RCC 7860 (cell line): ENCODE measurements at regions not wholly inside any gene's neighbourhood (a gene's known extent, or its start where the extent isn't known, plus 50 kb on each side); places are given as distances from the start of the nearest gene placed in this dataset.

ENCODE experiments used
- DNase-seq: peaks from one replicate; pipeline ENCODE4 v3.0.0-alpha.2; 2015; ENCODE audit warnings: low spot score
- FAIRE-seq: peaks from 2 replicates; lab custom pipeline; 2012; peaks lifted over from hg19 to GRCh38; lab: Jason Lieb, UNC

GRCh38 chr5:24767086-24767485 lies 122.3 kb upstream of the CDH10 start:
- no peak for FAIRE-seq
- no peak for DNase-seq

- DNase-seq (no peak), FAIRE-seq (no peak)
Observed at GRCh38 chr5:24765219-24765618, 120.4 kb upstream of the CDH10 start.

DNA sequence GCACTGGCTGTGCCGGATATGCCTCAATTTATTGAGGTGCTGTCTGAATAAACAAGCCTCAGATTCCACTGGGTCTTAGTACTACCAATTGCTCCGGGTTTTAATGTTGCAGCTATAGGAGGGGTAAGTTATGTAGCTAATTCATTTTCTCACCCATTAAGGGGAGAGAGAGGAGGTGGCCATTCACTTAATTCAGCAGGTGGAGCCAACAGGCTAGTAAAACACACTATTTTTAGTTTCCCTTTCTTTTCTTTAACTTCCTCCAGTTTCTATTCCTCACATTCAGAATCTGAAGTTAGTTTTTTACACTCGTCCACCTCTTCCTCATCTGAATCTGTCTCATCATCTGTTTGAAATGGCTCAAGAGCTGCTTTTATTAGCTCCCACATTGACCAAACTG lies 105.6 kb upstream of the CDH10 start:
- DNase-seq (no peak), FAIRE-seq (no peak)

DNA sequence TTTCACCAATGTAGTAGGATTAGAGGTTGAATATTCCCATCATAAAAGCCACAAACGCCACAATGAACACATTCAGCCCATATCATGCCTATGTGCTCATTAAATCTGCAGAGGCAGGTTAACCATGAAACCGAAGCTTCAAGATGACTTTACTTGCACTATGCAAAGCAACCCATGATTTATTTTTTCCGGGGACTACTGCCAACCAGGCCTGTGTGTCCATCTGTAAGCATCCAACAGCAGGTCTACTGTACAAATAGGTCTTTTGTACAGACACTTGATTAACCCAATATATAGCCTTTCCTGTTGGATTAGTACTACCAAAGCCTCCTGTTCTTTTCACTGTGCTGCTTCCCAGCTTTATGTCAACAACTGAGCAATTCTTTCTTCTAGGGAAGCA lies 104.9 kb upstream of the CDH10 start:
- no peak for DNase-seq

GRCh38 chr5:24747327-24747726 lies 102.5 kb upstream of the CDH10 start:
- no peak for DNase-seq
- FAIRE-seq = no peak

More for the DNA sequence above, 104.9 kb upstream of the CDH10 start:
- FAIRE-seq = no peak

GRCh38 chr5:24742334-24742733 lies 97.6 kb upstream of the CDH10 start:
- no peak for FAIRE-seq
- no peak for DNase-seq

- no peak for FAIRE-seq
- no peak for DNase-seq
Observed at GRCh38 chr5:24737163-24737562, 92.4 kb upstream of the CDH10 start.

DNA sequence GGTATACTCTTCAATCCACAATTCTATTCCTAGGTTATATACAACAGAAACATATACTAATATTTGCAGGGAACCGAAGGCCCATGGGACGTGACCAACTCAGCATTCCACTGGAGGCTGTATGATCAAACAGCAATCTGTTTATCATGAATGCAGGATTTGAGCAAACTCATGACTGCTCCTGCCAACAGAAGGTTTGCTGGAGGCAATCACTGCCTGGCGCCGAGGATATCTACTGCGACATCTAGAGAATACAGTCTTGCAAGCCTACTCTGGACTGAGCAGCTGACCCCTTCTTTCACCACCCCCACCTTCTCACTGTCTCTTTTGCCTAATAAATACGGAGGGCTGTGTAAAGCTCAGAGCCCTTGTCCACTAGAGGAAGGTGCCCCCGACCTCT lies 90.5 kb upstream of the CDH10 start:
- FAIRE-seq (no peak), DNase-seq (no peak)

DNA sequence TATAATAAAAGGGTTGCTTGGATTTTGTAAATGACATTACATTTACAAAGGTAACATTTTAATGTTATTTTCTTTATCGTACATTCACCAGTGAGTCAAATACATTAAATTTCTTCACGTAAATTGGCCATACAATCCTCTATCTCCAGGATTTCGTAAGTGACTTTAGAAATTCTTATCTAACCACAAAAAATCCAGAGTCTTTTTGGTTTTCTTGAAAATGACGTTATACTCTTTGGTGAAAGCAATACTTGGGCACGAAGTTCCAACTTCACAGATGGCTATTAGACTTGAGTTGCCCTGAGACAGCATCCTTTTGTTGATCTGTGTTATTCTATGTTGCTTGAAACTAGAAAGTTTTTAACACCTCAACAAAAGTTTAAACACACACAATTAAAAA lies 87.4 kb upstream of the CDH10 start:
- no peak for DNase-seq
- no peak for FAIRE-seq

GRCh38 chr5:24720743-24721142 lies 76.0 kb upstream of the CDH10 start:
- DNase-seq = no peak
- peak; percentile 58 for FAIRE-seq

DNA sequence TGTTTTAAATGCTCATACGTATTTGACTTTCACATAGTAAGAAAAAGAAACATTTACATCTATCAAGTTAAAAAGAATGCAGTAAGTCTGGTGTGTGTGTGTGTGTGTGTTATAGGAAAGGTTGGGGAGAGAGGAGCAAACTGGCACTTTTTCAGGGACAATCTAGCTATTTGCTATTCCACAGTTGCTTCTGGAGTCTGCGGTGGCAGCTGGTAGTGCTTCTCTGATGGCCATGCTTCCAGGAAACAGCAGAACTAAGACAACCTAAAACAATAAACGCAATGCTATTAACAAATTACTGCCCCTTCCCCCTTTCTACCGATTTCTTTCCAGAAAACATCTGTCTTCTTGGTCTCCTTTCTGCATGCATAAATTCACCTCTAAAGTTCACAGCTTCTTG lies 70.0 kb upstream of the CDH10 start:
- FAIRE-seq (no peak), DNase-seq (no peak)

DNA sequence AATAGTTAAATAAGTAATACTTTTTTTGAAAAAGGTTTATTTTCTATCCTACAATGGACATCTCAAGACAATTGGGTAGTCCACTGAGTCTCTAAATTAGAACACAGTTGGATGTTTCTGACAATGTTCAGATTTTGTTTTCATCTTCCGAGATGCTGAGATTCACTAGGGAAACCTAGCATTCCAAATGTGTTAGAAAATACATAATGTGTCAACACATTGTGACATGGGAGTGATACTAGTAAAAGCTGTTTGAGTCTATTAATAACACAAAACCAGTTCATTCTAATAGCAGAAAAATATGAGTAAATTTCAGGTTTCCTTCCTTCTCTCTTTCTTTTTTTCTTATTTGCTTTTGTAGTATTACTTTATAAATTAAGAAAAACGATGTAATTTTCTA lies 68.2 kb upstream of the CDH10 start:
- FAIRE-seq (no peak), DNase-seq (no peak)

DNA sequence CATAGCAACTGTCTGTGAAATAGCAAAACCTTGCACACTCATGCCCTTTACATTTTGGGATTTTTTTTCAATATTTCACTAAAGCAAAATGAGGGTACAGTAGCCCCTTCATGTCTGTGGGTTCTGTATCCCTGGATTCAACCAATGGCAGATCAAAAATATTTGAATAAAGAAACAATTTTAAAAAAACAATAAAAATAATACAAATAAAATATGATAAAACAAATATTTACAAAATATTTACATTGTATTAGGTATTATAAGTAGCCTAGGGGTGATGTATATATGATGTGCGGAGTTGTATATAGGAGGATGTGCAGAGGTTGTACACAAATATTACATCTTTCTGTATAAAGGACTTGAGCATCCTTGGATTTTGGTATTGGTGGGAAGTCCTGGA lies 67.3 kb upstream of the CDH10 start:
- no peak for FAIRE-seq
- DNase-seq = no peak

GRCh38 chr5:24703934-24704333 lies 59.2 kb upstream of the CDH10 start:
- DNase-seq (no peak), FAIRE-seq (no peak)
